Naive thymus-derived CD4-positive, alpha-beta T cell (primary cell): ENCODE measurements at regions not wholly inside any gene's neighbourhood (a gene's known extent, or its start where the extent isn't known, plus 50 kb on each side); places are given as distances from the start of the nearest gene placed in this dataset.
"Not testable (repeated sequence)": the region's sequence is repeated elsewhere in the genome, so short reads cannot be mapped to it uniquely, and the experiment has no call there.

Experiments used
- ATAC-seq: fragments of 150-1000 bp; cut with Tn5 transposase; 2 replicates; pipeline ENCODE4 v1.10.0; 2021; ENCODE audit warnings: mild to moderate bottlenecking, moderate library complexity
- CTCF ChIA-PET: fragments of 350-600 bp; sonication (Branson Sonifier 250); formaldehyde crosslinking; loops from one replicate; lab custom pipeline; 2021; ENCODE audit warnings: antibody characterized with exemption; lab: Charles Lee
- POLR2A ChIA-PET: fragments of 350-600 bp; sonication (Branson Sonifier 250); formaldehyde crosslinking; loops from one replicate; lab custom pipeline; 2021; ENCODE audit warnings: antibody characterized with exemption, inconsistent platforms; lab: Charles Lee
- DNase-seq, 9 donors: peaks; one replicate each; pipeline versions ENCODE4 v3.0.0 to v3.0.0-alpha.2; 2020 to 2022; ENCODE audit warnings: mixed read lengths in 1 of 9
- H3K27ac ChIP-seq: one replicate; pipeline ENCODE4 v1.7.0; 2013; ENCODE audit warnings: mild to moderate bottlenecking, low read depth, low read length, moderate library complexity
- H3K27me3 ChIP-seq, 2 donors: one replicate each; pipeline ENCODE4 v1.7.0; 2013; ENCODE audit warnings: low read length in 2 of 2, mild to moderate bottlenecking in 2 of 2, moderate library complexity in 2 of 2; ENCODE audit not compliant: control insufficient read depth in 2 of 2, insufficient read depth in 2 of 2
- H3K36me3 ChIP-seq, 3 experiments: 1 replicate in 2 of 3; 2 replicates in 1 of 3; pipeline ENCODE4 v1.7.0; 2013; ENCODE audit warnings: low read length in 3 of 3, mild to moderate bottlenecking in 3 of 3, moderate library complexity in 1 of 3; ENCODE audit not compliant: insufficient read depth in 3 of 3, control insufficient read depth in 2 of 3
- H3K4me1 ChIP-seq, 2 donors: one replicate each; pipeline ENCODE4 v1.7.0; 2013; ENCODE audit warnings: low read length in 2 of 2, mild to moderate bottlenecking in 2 of 2, moderate library complexity in 1 of 2; ENCODE audit not compliant: control insufficient read depth in 2 of 2, insufficient read depth in 2 of 2
- H3K4me3 ChIP-seq: 2 replicates; pipeline ENCODE4 v1.7.0; 2013; ENCODE audit warnings: mild to moderate bottlenecking, low read length
- H3K9me3 ChIP-seq, 3 experiments: 1 replicate in 2 of 3; 2 replicates in 1 of 3; pipeline ENCODE4 v1.7.0; 2013; ENCODE audit warnings: low read length in 3 of 3; ENCODE audit not compliant: control insufficient read depth in 2 of 3
- H3K27ac Mint-ChIP-seq, 9 donors: one replicate each; pipeline ENCODE4 v1.8.0; 2020 to 2022; ENCODE audit warnings: mixed read lengths in 9 of 9, mild to moderate bottlenecking in 8 of 9, moderate library complexity in 5 of 9, inconsistent platforms in 2 of 9
- H3K27me3 Mint-ChIP-seq, 5 donors: one replicate each; pipeline ENCODE4 v1.8.0; 2021 to 2022; ENCODE audit warnings: mixed read lengths in 5 of 5, mild to moderate bottlenecking in 1 of 5
- H3K36me3 Mint-ChIP-seq, 5 donors: one replicate each; pipeline ENCODE4 v1.8.0; 2020 to 2022; ENCODE audit warnings: mixed read lengths in 5 of 5, mild to moderate bottlenecking in 3 of 5, inconsistent platforms in 1 of 5
- H3K4me1 Mint-ChIP-seq, 7 donors: one replicate each; pipeline ENCODE4 v1.8.0; 2020 to 2022; ENCODE audit warnings: mixed read lengths in 7 of 7, mild to moderate bottlenecking in 3 of 7, inconsistent platforms in 1 of 7
- H3K4me3 Mint-ChIP-seq, 10 donors: one replicate each; pipeline ENCODE4 v1.8.0; 2020 to 2022; ENCODE audit warnings: mild to moderate bottlenecking in 10 of 10, mixed read lengths in 10 of 10, moderate library complexity in 6 of 10, inconsistent platforms in 2 of 10
- H3K9me3 Mint-ChIP-seq, 11 donors: one replicate each; pipeline ENCODE4 v1.8.0; 2020 to 2022; ENCODE audit warnings: mixed read lengths in 11 of 11, mild to moderate bottlenecking in 4 of 11, inconsistent platforms in 1 of 11, moderate library complexity in 1 of 11
- intact Hi-C, 2 donors: fragments of 100-400 bp; cut with micrococcal nuclease; formaldehyde crosslinking; loops; one replicate each; pipeline ENCODE4 v1.15.1; 2023

DNA sequence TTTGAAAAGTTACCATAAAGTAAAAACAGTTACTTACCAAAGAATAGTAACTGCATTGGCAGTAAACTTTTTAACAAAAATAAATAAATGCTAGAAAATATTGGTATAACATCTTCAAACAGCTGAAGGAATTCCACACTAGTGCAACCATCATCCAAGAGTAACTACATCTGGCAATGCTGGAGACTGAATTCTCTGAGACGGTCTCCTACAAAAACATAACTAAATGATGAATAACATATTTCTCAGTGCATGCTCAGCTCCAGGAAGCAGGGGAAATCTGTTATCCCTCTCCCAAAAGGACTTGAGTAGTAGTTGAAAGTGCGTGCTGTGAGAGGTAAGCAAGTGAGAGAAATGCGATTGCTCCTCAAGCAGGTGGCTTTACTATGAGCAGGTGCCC is 526.8 kb upstream of the CCDC54 start:
- POLR2A ChIA-PET: no interaction called here

DNA sequence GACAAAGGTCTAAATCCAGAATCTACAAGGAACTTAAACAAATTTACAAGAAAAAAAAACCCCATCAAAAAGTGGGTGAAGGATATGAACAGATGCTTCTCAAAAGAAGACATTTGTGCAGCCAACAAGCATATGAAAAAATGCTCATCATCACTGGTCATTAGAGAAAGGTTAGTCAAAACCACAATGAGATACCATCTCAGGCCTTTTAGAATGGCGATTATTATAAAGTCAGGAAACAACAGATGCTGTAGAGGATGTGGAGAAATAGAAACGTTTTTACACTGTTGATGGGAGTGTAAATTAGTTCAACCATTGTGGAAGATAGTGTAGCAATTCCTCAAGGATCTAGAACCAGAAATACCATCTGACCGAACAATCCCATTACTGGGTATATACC is 518.9 kb upstream of the CCDC54 start:
- H3K27ac ChIP-seq, H3K36me3 ChIP-seq, H3K9me3 ChIP-seq, DNase-seq, H3K36me3 Mint-ChIP-seq, POLR2A ChIA-PET, H3K4me3 ChIP-seq, H3K27me3 ChIP-seq, ATAC-seq, H3K27ac Mint-ChIP-seq, H3K4me3 Mint-ChIP-seq, H3K4me1 Mint-ChIP-seq, CTCF ChIA-PET, H3K4me1 ChIP-seq, intact Hi-C loops, H3K27me3 Mint-ChIP-seq: not testable (repeated sequence)
- peaks cover 0 to 16% (median 0%) of the 10 kb centered on the region in 11 donors for H3K9me3 Mint-ChIP-seq

More for the DNA sequence above, 526.8 kb upstream of the CCDC54 start:
- H3K36me3 ChIP-seq: no peaks in the 10 kb centered on the region
- CTCF ChIA-PET: no interaction called here
- Mint-ChIP-seq H3K27me3 (peaks cover 0 to 10% (median 4%) of the 10 kb centered on the region in 5 donors), H3K9me3 (peaks cover 0 to 7% (median 0%) of the 10 kb centered on the region in 11 donors), H3K36me3 (no peaks in the 10 kb centered on the region), H3K4me1 (no peaks in the 10 kb centered on the region), H3K4me3 (no peak overlapping the region), H3K27ac (no peak overlapping the region)
- no peak overlapping the region for H3K27ac ChIP-seq
- intact Hi-C loops: no loop called here
- H3K27me3 ChIP-seq: no peaks in the 10 kb centered on the region
- DNase-seq: no peak
- H3K4me1 ChIP-seq: no peaks in the 10 kb centered on the region
- no peak for ATAC-seq
- no peaks in the 10 kb centered on the region for H3K9me3 ChIP-seq
- H3K4me3 ChIP-seq: no peak overlapping the region

DNA sequence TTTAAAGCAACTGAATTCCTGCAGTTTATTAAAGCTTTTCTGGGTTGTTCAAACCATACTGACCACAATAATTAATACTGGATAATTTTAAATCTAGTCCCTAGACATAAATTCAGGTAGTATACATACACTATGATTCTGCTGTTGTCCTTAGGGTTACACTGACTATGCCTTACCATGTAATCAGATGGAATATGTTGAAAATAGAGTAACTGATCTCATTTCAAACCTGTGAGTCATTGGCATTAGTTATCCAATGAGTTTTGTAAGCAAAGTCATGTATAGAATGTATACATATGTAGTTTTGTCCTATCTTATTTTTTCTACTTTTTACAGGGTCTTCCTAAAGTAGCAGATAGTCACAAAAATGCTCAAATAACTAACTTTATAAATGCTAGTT is 517.1 kb upstream of the CCDC54 start:
- no peaks in the 10 kb centered on the region for H3K36me3 Mint-ChIP-seq
- intact Hi-C loops: no loop called here
- Histone ChIP-seq H3K36me3 (no peaks in the 10 kb centered on the region), H3K4me3 (no peak overlapping the region), H3K4me1 (no peaks in the 10 kb centered on the region), H3K27me3 (no peaks in the 10 kb centered on the region), H3K27ac (no peak overlapping the region), H3K9me3 (no peaks in the 10 kb centered on the region)
- H3K4me1 Mint-ChIP-seq: no peaks in the 10 kb centered on the region
- peaks cover 0 to 29% (median 3%) of the 10 kb centered on the region in 11 donors for H3K9me3 Mint-ChIP-seq
- CTCF ChIA-PET: no interaction called here
- DNase-seq (no peak), ATAC-seq (no peak)
- no peak overlapping the region for H3K4me3 Mint-ChIP-seq
- POLR2A ChIA-PET: no interaction called here
- H3K27ac Mint-ChIP-seq: no peak overlapping the region
- no peaks in the 10 kb centered on the region for H3K27me3 Mint-ChIP-seq

DNA sequence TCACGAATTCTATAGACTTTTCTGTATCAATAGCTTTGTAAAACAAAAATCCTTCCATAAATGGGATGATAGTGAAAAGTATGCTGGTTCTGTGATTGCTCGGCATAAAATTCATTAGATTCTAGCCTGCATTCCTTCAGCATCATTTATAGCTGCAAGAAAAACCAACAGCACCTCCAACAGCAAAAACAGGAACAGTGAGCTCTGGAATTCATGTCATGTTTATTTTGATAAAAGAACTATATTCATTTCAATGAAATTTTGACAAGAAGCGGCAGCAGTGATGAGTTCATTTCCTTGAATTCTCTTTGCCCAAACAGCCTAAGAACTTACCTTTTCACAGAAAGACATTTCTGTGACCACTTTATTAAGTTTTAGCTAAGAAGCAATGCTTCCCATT is 515.2 kb upstream of the CCDC54 start:
- Mint-ChIP-seq H3K4me3 (no peak overlapping the region), H3K4me1 (no peaks in the 10 kb centered on the region), H3K27ac (no peak overlapping the region), H3K36me3 (no peaks in the 10 kb centered on the region), H3K9me3 (peaks cover 0 to 20% (median 3%) of the 10 kb centered on the region in 11 donors), H3K27me3 (no peaks in the 10 kb centered on the region)
- Histone ChIP-seq H3K4me1 (no peaks in the 10 kb centered on the region), H3K27me3 (no peaks in the 10 kb centered on the region), H3K27ac (no peak overlapping the region), H3K9me3 (no peaks in the 10 kb centered on the region), H3K36me3 (no peaks in the 10 kb centered on the region), H3K4me3 (no peak overlapping the region)
- ATAC-seq (no peak), DNase-seq (no peak)
- ChIA-PET POLR2A (no interaction called here), CTCF (no interaction called here)
- intact Hi-C loops: no loop called here

DNA sequence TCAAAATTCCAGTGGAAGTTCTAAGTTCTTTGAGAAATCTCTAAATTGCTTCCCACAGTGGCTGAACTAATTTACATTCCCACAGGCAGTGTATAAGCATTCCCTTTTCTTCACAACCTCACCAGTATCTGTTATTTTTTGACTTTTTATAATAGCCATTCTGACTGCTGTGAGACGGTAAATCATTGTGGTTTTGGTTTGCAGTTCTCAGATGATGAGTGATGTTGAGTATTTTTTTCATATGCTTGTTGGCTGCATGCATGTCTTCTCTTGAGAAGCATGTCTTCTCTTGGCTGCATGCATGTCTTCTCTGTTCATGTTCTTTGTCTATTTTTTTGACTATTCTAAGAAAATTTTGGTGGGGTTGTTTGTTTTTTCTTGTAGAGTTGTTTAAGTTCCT is 499.6 kb upstream of the CCDC54 start:
- Mint-ChIP-seq H3K36me3 (no peaks in the 10 kb centered on the region), H3K4me3 (no peak overlapping the region), H3K9me3 (peaks cover 0 to 7% (median 0%) of the 10 kb centered on the region in 11 donors), H3K27me3 (no peaks in the 10 kb centered on the region), H3K27ac (no peak overlapping the region), H3K4me1 (no peaks in the 10 kb centered on the region)
- no peak for ATAC-seq
- H3K4me1 ChIP-seq: no peaks in the 10 kb centered on the region
- no peaks in the 10 kb centered on the region for H3K9me3 ChIP-seq
- CTCF ChIA-PET: interaction anchor here (0.7 kb wide), 1 partner anchor 20 kb away, joined by 6 read pairs; no protein-coding TSS in a partner anchor
- POLR2A ChIA-PET: no interaction called here
- no peaks in the 10 kb centered on the region for H3K36me3 ChIP-seq
- no peak overlapping the region for H3K4me3 ChIP-seq
- H3K27ac ChIP-seq: no peak overlapping the region
- DNase-seq: no peak
- no peaks in the 10 kb centered on the region for H3K27me3 ChIP-seq
- intact Hi-C loops: no loop called here

GRCh38 chr3:106880206-106880605 is 497.0 kb upstream of the CCDC54 start:
- no peaks in the 10 kb centered on the region for H3K36me3 Mint-ChIP-seq
- Histone ChIP-seq H3K9me3 (no peaks in the 10 kb centered on the region), H3K36me3 (no peaks in the 10 kb centered on the region), H3K27me3 (no peaks in the 10 kb centered on the region), H3K4me3 (no peak overlapping the region), H3K4me1 (no peaks in the 10 kb centered on the region), H3K27ac (no peak overlapping the region)
- DNase-seq (no peak), ATAC-seq (no peak)
- H3K9me3 Mint-ChIP-seq: peaks cover 0 to 9% (median under 1%) of the 10 kb centered on the region in 11 donors
- intact Hi-C loops: loop anchor here in 1 of 2 donors (10.0 kb wide), 1 partner anchor 65 kb away; no protein-coding TSS in a partner anchor
- ChIA-PET POLR2A (no interaction called here), CTCF (no interaction called here)
- no peaks in the 10 kb centered on the region for H3K4me1 Mint-ChIP-seq
- H3K27me3 Mint-ChIP-seq: no peaks in the 10 kb centered on the region
- H3K4me3 Mint-ChIP-seq: no peak overlapping the region
- no peak overlapping the region for H3K27ac Mint-ChIP-seq

DNA sequence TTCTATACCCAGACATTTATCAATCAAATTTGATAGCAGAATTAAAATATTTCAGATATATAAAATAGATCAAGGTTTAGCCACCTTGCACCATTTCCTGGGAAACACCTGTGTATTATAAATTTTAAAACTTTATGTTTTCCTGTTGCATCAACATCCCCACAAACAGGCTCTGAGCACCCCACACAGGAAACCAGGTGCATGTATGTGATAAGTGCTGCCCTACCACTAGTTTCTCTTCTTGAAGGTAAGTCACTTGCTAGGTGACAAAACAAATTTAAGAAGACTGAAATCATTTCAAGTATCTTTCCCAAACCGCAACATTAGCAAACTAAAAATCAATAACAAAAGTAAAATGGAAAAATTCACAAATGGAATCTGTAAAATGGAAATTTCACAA is 496.1 kb upstream of the CCDC54 start:
- no peak overlapping the region for H3K27ac Mint-ChIP-seq
- H3K4me3 Mint-ChIP-seq: no peak overlapping the region
- Histone ChIP-seq H3K27ac (no peak overlapping the region), H3K9me3 (no peaks in the 10 kb centered on the region), H3K4me3 (no peak overlapping the region), H3K36me3 (no peaks in the 10 kb centered on the region), H3K4me1 (no peaks in the 10 kb centered on the region), H3K27me3 (no peaks in the 10 kb centered on the region)
- no peaks in the 10 kb centered on the region for H3K27me3 Mint-ChIP-seq
- CTCF ChIA-PET: no interaction called here
- H3K36me3 Mint-ChIP-seq: no peaks in the 10 kb centered on the region
- DNase-seq (no peak), ATAC-seq (no peak)
- intact Hi-C loops: loop anchor here in 1 of 2 donors (10.0 kb wide), 1 partner anchor 66 kb away; no protein-coding TSS in a partner anchor
- peaks cover 0 to 12% (median 3%) of the 10 kb centered on the region in 11 donors for H3K9me3 Mint-ChIP-seq
- H3K4me1 Mint-ChIP-seq: no peaks in the 10 kb centered on the region
- POLR2A ChIA-PET: no interaction called here
